ENCODE measurements at regions not wholly inside any gene's neighbourhood (a gene's known extent, or its start where the extent isn't known, plus 50 kb on each side); places are given as distances from the start of the nearest gene placed in this dataset.

GRCh38 chr4:36624030-36624429 is 342.6 kb downstream of the DTHD1 start:
- TF ChIP-seq, protein P1, sequence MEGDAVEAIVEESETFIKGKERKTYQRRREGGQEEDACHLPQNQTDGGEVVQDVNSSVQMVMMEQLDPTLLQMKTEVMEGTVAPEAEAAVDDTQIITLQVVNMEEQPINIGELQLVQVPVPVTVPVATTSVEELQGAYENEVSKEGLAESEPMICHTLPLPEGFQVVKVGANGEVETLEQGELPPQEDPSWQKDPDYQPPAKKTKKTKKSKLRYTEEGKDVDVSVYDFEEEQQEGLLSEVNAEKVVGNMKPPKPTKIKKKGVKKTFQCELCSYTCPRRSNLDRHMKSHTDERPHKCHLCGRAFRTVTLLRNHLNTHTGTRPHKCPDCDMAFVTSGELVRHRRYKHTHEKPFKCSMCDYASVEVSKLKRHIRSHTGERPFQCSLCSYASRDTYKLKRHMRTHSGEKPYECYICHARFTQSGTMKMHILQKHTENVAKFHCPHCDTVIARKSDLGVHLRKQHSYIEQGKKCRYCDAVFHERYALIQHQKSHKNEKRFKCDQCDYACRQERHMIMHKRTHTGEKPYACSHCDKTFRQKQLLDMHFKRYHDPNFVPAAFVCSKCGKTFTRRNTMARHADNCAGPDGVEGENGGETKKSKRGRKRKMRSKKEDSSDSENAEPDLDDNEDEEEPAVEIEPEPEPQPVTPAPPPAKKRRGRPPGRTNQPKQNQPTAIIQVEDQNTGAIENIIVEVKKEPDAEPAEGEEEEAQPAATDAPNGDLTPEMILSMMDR (IDR thresholded peaks at IDR 0.05; ENCODE audit: poor library complexity): no peak
- TF ChIP-seq EZH2 (IDR thresholded peaks at IDR 0.05; ENCODE audit: borderline replicate concordance) (no peak), EZH2phosphoT487 (IDR thresholded peaks at IDR 0.05; ENCODE audit: low read depth, severe bottlenecking, unreplicated experiment) (no peak)

Measured in hepatocyte (in vitro differentiated cells).